OCI-LY3 (cell line): ENCODE measurements at regions not wholly inside any gene's neighbourhood (a gene's known extent, or its start where the extent isn't known, plus 50 kb on each side); places are given as distances from the start of the nearest gene placed in this dataset.

Experiments
- CTCF ChIP-seq: fragments of 200-600, 300-600 bp; sonication (generic); IDR thresholded peaks from 2 replicates; pipeline ENCODE4 v1.5.1; 2014; ENCODE audit warnings: antibody characterized with exemption, low read length, low read depth
- EZH2phosphoT487 ChIP-seq: fragments of 200-600 bp; shearing (Covaris generic); IDR thresholded peaks from 2 replicates; pipeline ENCODE4 v1.6.1; 2018; ENCODE audit warnings: antibody characterized with exemption, mixed run types, low read depth

DNA sequence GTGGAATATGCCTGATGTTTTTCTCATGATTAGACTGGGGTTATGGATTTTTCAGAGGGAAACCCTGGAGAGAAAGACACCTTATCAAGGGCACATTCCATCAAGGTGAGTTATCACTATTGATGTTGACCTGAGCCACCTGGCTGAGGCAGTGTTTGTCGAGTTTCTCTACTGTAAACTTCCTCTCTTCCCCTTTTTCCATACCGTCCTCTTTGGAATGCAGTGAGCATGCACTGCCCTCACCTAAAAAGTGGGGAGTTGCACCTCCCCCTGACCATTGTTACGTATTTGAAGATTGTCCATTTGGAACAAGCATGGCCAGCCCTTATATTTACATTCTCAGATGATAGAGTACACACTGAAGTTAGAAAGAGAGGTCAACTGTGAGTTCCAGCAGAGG is 53.9 kb upstream of the PWP1 start:
- no peak for TF ChIP-seq CTCF
- TF ChIP-seq EZH2phosphoT487: no peak
